SK-N-MC (cell line): ENCODE measurements at regions not wholly inside any gene's neighbourhood (a gene's known extent, or its start where the extent isn't known, plus 50 kb on each side); places are given as distances from the start of the nearest gene placed in this dataset.
A peak's percentile ranks its signal among the peaks of the same experiment; 100 is the strongest.

Source experiments
- DNase-seq: peaks from one replicate; pipeline ENCODE4 v3.0.0-alpha.2; 2011; ENCODE audit warnings: low read depth, low spot score
- H3K27ac ChIP-seq: fragments of 200-600 bp; sonication (generic); 2 replicates; pipeline ENCODE4 v1.5.1; 2016; ENCODE audit warnings: mixed run types
- H3K36me3 ChIP-seq: fragments of 200-600 bp; sonication (generic); 2 replicates; pipeline ENCODE4 v1.6.1; 2017; ENCODE audit warnings: antibody characterized with exemption, low read length, mixed read lengths; ENCODE audit not compliant: insufficient read depth
- H3K4me3 ChIP-seq: fragments of 200-600 bp; sonication (generic); 2 replicates; pipeline ENCODE4 v1.5.1; 2016
- H3K9ac ChIP-seq: fragments of 200-600 bp; sonication (generic); 2 replicates; pipeline ENCODE4 v1.8.0; 2017; ENCODE audit warnings: mixed run types, mixed read lengths; ENCODE audit not compliant: insufficient read length
- H3K9me3 ChIP-seq: fragments of 200-600 bp; sonication (generic); 2 replicates; pipeline ENCODE4 v1.6.1; 2017; ENCODE audit warnings: low read depth, mild to moderate bottlenecking, antibody characterized with exemption, low read length, moderate library complexity, mixed read lengths
- EZH2 ChIP-seq: fragments of 200-600 bp; sonication (generic); IDR thresholded peaks from one replicate; pipeline ENCODE4 v1.6.1; 2017; ENCODE audit warnings: antibody characterized with exemption
- FOXP2 ChIP-seq: optimal IDR thresholded peaks from 2 replicates; pipeline ENCODE3; 2011; ENCODE audit warnings: mild to moderate bottlenecking, moderate library complexity; ENCODE audit not compliant: insufficient read depth; ENCODE audit errors: extremely low read length, control extremely low read depth
- POLR2AphosphoS5 ChIP-seq: IDR thresholded peaks from 2 replicates; pipeline ENCODE4 v1.6.1; 2012; ENCODE audit warnings: mild to moderate bottlenecking, low read depth, low read length, borderline replicate concordance

DNA sequence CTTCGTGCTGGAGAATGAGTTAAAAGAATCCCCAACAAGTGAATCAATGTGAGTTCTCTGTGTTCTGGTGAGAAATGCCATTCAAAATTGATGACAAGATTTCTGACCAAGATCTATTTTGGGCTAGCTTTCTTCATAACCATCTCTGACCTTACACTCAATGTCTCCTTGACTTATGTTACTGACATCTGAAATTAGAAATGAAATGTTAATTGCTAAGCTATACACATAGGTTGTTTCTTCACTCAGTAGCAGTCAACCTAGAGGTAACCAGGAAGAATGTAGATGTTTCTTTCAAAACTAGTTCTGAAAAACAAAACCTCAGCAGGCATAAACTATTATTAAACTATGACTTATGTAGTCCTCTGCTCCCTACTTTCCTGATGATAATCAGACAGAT, 2220.7 kb upstream of the C9orf72 start:
- H3K27ac ChIP-seq, result no peak overlapping the region
- no peak overlapping the region for H3K4me3 ChIP-seq
- no peaks in the 10 kb centered on the region for H3K36me3 ChIP-seq
- no peak overlapping the region for H3K9ac ChIP-seq
- TF ChIP-seq FOXP2, result no peak
- no peak for TF ChIP-seq EZH2
- TF ChIP-seq POLR2AphosphoS5, result no peak
- no peaks in the 10 kb centered on the region for H3K9me3 ChIP-seq
- DNase-seq, result no peak

DNA sequence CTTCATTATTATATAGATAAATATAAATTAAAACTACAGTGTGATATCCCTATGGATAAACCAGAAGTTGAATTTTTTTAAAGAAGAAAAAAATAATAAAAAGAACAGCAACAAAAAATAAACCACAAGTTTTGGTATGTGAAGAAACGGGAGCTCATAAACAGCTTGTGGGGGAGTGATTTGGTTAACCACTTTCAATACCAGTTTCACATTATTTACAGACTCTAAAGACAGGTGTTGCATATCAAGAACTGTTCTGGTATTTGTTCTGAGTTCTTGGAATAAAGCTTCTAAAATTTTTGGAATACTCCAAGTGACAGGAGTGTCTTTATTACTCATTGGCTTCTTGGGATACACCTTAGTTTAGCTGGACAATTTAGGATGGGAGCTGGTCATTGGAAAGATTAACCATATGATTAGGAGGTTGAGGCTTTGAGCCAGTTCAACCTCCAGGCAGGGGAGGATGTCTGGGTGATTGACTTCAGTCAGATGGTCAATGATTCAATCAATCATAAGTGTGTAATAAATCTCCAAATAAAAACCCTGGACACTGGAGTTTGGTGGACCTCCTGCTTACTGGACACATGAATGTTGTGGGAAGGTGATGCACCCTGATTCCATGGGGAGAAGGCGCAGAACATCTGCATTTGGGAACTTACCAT, 2223.1 kb upstream of the C9orf72 start:
- Histone ChIP-seq H3K9ac (no peak overlapping the region), H3K27ac (no peak overlapping the region), H3K4me3 (no peak overlapping the region), H3K36me3 (no peaks in the 10 kb centered on the region), H3K9me3 (no peaks in the 10 kb centered on the region)
- DNase-seq, result no peak
- TF ChIP-seq EZH2 (no peak), POLR2AphosphoS5 (no peak)

DNA sequence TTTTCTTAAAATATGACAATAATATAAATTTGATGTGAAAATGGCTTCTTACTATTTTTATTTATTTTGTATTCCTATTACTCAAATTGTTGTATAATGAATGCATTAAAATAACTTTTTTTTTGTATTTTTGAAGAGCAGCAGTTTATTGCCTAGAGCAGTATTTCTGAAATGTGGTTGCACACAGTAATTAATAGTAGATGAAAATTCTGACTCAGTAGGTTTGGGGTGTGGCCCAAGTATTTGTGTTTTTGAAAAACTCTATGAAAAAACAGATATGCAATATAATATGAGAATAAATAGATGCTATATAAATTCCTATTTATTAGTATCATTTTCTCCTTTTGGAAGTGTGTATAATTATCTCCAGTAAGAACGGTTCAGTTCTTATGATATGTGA, 2225.3 kb upstream of the C9orf72 start:
- H3K4me3 ChIP-seq, result no peak overlapping the region
- no peaks in the 10 kb centered on the region for H3K9me3 ChIP-seq
- TF ChIP-seq FOXP2, result no peak
- TF ChIP-seq EZH2, result no peak
- TF ChIP-seq POLR2AphosphoS5, result no peak
- peak; percentile 12 for DNase-seq
- H3K9ac ChIP-seq, result no peak overlapping the region
- no peak overlapping the region for H3K27ac ChIP-seq
- no peaks in the 10 kb centered on the region for H3K36me3 ChIP-seq

DNA sequence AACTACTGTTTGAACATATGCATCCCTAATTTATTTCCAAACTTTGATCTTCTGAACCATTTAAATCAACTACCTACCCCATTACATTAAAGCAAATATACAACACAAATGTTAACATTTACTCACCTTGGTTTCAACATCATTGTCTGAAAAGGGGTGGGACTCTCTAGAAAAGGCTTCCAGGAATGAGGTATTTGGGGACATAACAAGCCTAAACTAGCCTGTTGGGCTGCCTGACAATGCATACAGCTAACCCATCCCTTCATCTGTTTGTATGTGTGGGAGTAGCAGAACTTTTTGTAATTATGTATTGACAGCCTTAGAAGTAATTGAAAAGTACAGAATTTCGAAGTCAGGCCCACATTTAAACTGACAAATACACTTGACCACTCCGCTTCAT, 2225.9 kb upstream of the C9orf72 start:
- no peak overlapping the region for H3K9ac ChIP-seq
- no peak for DNase-seq
- H3K36me3 ChIP-seq, result no peaks in the 10 kb centered on the region
- no peak overlapping the region for H3K27ac ChIP-seq
- H3K9me3 ChIP-seq, result no peaks in the 10 kb centered on the region
- no peak overlapping the region for H3K4me3 ChIP-seq
- no peak for TF ChIP-seq FOXP2
- TF ChIP-seq EZH2, result no peak
- TF ChIP-seq POLR2AphosphoS5, result no peak

DNA sequence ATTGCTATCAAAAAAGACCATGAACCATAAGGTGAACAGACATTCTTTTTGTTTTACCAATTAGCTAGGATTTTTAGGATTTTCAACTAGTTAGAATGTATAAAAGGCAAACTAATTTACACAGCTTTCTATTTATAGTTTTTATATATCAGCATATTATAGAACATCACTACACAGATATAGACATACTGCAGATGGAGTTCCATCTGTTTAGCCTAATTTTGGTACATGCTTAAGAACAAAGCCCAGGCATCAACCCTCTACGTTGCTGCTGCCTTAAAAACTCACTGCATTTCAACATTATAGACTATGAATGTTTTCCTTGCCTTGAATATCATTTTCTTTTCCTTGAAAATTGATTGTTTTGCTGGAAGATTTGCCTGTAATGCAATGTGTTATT, 2227.5 kb upstream of the C9orf72 start:
- H3K9me3 ChIP-seq, result no peaks in the 10 kb centered on the region
- no peak overlapping the region for H3K27ac ChIP-seq
- no peak overlapping the region for H3K4me3 ChIP-seq
- no peak overlapping the region for H3K9ac ChIP-seq
- TF ChIP-seq EZH2 (no peak), POLR2AphosphoS5 (no peak), FOXP2 (no peak)
- no peaks in the 10 kb centered on the region for H3K36me3 ChIP-seq
- no peak for DNase-seq

DNA sequence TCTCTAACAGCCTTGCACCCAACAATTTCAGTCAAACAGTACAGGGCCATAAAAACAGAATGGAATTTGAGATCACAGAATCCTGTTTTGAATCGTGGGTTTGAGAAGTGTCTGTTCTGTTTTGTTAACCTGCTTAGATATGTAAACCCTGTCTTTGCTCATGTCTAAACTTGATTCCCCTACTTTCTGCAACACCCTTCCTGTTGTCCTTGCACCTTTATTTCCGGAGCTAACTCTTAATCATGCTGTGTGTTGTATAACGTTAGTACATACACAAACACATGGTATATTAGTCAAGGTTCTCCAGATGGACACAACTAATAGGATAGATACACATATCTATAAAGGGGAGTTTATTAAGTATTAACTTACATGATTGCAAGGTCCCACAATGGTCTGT, 2229.2 kb upstream of the C9orf72 start:
- H3K9me3 ChIP-seq, result no peaks in the 10 kb centered on the region
- no peaks in the 10 kb centered on the region for H3K36me3 ChIP-seq
- H3K27ac ChIP-seq, result no peak overlapping the region
- H3K9ac ChIP-seq, result no peak overlapping the region
- DNase-seq, result no peak
- H3K4me3 ChIP-seq, result no peak overlapping the region
- TF ChIP-seq FOXP2 (no peak), EZH2 (no peak), POLR2AphosphoS5 (no peak)

DNA sequence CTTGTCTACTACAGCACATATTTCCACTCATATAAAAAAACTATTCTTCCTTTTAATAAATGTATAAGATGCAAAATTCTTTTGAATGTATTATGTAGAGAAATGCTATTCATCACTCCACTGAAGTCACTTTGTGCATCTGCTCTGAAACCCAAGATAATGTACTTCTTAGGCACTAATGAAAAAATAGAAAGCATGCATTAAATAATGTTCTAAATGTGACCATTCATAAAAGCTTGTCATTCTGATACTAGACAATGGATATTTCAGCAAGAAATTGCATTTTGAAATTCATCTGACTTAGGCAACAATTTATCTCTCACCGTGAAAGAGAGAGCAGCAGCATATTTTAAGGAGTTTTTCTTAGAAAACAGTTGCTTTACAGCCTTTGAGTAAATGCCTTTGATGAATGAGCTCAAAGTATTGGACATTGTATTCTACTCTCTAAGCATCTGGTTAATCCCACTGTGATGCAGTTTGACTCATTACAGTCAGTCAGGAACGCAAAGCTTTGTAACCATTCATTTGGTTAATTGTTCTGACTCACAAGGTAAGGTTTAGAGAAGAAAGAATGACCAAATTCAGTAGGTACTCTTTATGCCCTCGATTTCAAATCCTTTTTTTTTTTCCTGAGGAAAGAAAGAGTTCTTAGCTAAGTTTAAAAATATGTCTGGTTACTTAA, 2233.8 kb upstream of the C9orf72 start:
- DNase-seq, result no peak
- Histone ChIP-seq H3K9me3 (no peaks in the 10 kb centered on the region), H3K9ac (no peak overlapping the region), H3K36me3 (no peaks in the 10 kb centered on the region), H3K4me3 (no peak overlapping the region), H3K27ac (no peak overlapping the region)
- TF ChIP-seq FOXP2 (no peak), POLR2AphosphoS5 (no peak), EZH2 (no peak)

DNA sequence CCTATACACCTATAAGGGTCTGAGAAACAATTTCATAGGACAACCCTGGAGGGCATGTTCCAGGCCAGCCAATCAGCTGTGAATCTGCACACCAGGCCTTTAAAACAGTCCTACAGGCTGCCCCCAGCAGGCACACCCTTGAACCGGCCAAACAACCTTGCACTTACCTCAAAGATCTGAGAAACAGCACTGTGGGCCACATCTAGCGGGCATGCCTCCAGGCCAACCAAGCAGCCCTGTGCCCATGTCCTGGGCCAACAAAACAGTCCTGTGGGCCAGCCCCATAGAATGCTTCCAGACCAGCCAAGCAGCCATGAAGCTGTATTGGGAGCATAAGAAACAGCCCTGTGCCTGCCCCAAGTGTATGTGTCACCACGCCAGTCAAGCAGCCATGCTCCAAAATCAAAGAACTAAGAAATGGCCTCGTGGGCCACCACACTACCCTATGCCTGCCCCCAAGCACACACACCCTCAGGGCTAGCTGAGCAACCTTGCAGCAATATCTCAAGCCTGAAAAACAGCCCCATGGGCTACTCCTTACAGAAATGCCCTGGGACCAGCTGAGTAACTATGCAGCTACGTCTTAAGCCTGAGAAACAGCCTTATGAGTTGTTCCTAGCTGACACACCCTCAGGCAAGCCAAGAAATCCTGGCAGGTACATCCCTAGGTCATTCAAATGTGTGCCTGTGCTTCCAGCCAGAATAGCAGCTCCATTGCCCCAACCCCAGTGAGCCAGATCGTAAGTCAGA, 2243.8 kb upstream of the C9orf72 start:
- H3K27ac ChIP-seq, result no peak overlapping the region
- DNase-seq, result no peak
- no peak overlapping the region for H3K4me3 ChIP-seq
- TF ChIP-seq POLR2AphosphoS5, result no peak
- H3K9ac ChIP-seq, result no peak overlapping the region
- no peaks in the 10 kb centered on the region; the same call in 1 of the 2 replicates for H3K9me3 ChIP-seq
- no peaks in the 10 kb centered on the region for H3K36me3 ChIP-seq
